ENCODE measurements at regions not wholly inside any gene's neighbourhood (a gene's known extent, or its start where the extent isn't known, plus 50 kb on each side); places are given as distances from the start of the nearest gene placed in this dataset.
"Not testable (repeated sequence)": the region's sequence is repeated elsewhere in the genome, so short reads cannot be mapped to it uniquely, and the experiment has no call there.

GRCh38 chr1:149713952-149714351 is 68.5 kb upstream of the FCGR1A start:
- TF ChIP-seq ZNF274 (IDR thresholded peaks at IDR 0.05; ENCODE audit: low read depth, low read length); SUZ12 (IDR thresholded peaks at IDR 0.05; ENCODE audit: extremely low read depth, insufficient read depth, insufficient read length); YY1 (IDR thresholded peaks at IDR 0.05; ENCODE audit: insufficient read depth, insufficient read length): not testable (repeated sequence)
